ENCODE measurements at regions not wholly inside any gene's neighbourhood (a gene's known extent, or its start where the extent isn't known, plus 50 kb on each side); places are given as distances from the start of the nearest gene placed in this dataset.

DNA sequence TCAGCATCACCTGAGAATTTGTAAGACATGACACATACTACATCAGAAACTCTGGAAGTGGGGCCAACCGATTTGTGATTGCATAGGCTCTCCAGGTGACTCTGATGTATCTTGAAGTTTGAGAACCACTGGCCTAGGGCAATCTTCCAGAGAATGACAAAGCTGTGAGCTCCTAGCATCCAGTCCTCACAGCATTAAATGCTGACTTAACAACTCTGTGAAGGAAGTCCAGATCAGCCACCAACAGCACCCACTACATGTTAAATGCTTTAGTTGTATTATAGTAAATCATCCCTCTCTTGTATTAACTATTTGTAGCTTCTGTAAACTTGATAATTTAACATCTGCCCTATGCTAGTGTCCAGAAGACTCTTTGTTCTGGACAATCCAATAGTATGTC lies 636.5 kb upstream of the STEAP1 start:
- TF ChIP-seq POLR2AphosphoS5 (IDR thresholded peaks at IDR 0.05; ENCODE audit: low read depth, low read length) (no peak), POLR2A (IDR thresholded peaks at IDR 0.05; ENCODE audit: low read depth, low read length) (no peak), TAF1 (IDR thresholded peaks at IDR 0.05; ENCODE audit: borderline replicate concordance, low read depth, low read length) (no peak)

Data from GM12892 (cell line).